ENCODE measurements at regions not wholly inside any gene's neighbourhood (a gene's known extent, or its start where the extent isn't known, plus 50 kb on each side); places are given as distances from the start of the nearest gene placed in this dataset.

- TF ChIP-seq POLR2A (IDR thresholded peaks at IDR 0.05) (no peak), CTCF (IDR thresholded peaks at IDR 0.05) (no peak), EP300 (IDR thresholded peaks at IDR 0.05) (no peak)
- H3K27me3 ChIP-seq, result no peaks in the 10 kb centered on the region
- H3K9me3 ChIP-seq, result no peaks in the 10 kb centered on the region
- DNase-seq (ENCODE audit: low spot score in 2 of 2), result no peak
- WGBS, 2 donors, result 46 to 90% methylated on average over 1 of the region's 1 CpG
- no peak overlapping the region for H3K4me3 ChIP-seq
- peaks cover 0 to 25% (median 0%) of the 10 kb centered on the region in 4 donors for H3K4me1 ChIP-seq
- H3K36me3 ChIP-seq, result no peaks in the 10 kb centered on the region
- H3K27ac ChIP-seq, result no peak overlapping the region
Measured at GRCh38 chr20:40203032-40203431, 486.0 kb downstream of the MAFB start.

- Histone ChIP-seq H3K27me3 (no peaks in the 10 kb centered on the region), H3K36me3 (no peaks in the 10 kb centered on the region), H3K4me1 (peaks cover 0 to 24% (median 0%) of the 10 kb centered on the region in 4 donors), H3K4me3 (no peak overlapping the region), H3K27ac (peak overlapping the region in 3 of 4 donors; percentile 27 to 70 (median 64)), H3K9me3 (no peaks in the 10 kb centered on the region)
- peak in 1 of 2 donors; percentile 53 for DNase-seq (ENCODE audit: low spot score in 2 of 2)
- WGBS, 2 donors, result 34 to 44% methylated on average over 4 of the region's 4 CpGs
- TF ChIP-seq EP300 (IDR thresholded peaks at IDR 0.05) (peak in 1 of 2 donors; percentile 86), POLR2A (IDR thresholded peaks at IDR 0.05) (no peak), CTCF (IDR thresholded peaks at IDR 0.05) (no peak)
Measured at GRCh38 chr20:40197691-40198090, 491.3 kb downstream of the MAFB start.

- H3K4me3 ChIP-seq, result no peak overlapping the region
- WGBS, 2 donors, result 32 to 45% methylated on average over 2 of the region's 2 CpGs
- TF ChIP-seq EP300 (IDR thresholded peaks at IDR 0.05), result no peak
- H3K27me3 ChIP-seq, result no peaks in the 10 kb centered on the region
- no peaks in the 10 kb centered on the region for H3K9me3 ChIP-seq
- H3K36me3 ChIP-seq, result no peaks in the 10 kb centered on the region
- peaks cover 0 to 30% (median 0%) of the 10 kb centered on the region in 4 donors for H3K4me1 ChIP-seq
- H3K27ac ChIP-seq, result peak overlapping the region in 2 of 4 donors; percentile 50 to 70
- DNase-seq (ENCODE audit: low spot score in 2 of 2), result no peak
Measured at GRCh38 chr20:40196846-40197436, 492.1 kb downstream of the MAFB start.

GRCh38 chr20:40195742-40196141 is 493.3 kb downstream of the MAFB start:
- H3K27ac ChIP-seq, result no peak overlapping the region
- no peaks in the 10 kb centered on the region for H3K9me3 ChIP-seq
- WGBS, 2 donors, result 90% methylated on average over 6 of the region's 6 CpGs
- peaks cover 0 to 39% (median 0%) of the 10 kb centered on the region in 4 donors for H3K4me1 ChIP-seq
- H3K4me3 ChIP-seq, result no peak overlapping the region
- no peaks in the 10 kb centered on the region for H3K36me3 ChIP-seq
- DNase-seq (ENCODE audit: low spot score in 2 of 2), result no peak
- no peak for TF ChIP-seq POLR2A (IDR thresholded peaks at IDR 0.05)
- no peak for TF ChIP-seq EP300 (IDR thresholded peaks at IDR 0.05)
- no peak for TF ChIP-seq CTCF (IDR thresholded peaks at IDR 0.05)
- no peaks in the 10 kb centered on the region for H3K27me3 ChIP-seq

- no peak for DNase-seq (ENCODE audit: low spot score in 2 of 2)
- Histone ChIP-seq H3K9me3 (no peaks in the 10 kb centered on the region), H3K4me1 (peaks cover 0 to 28% (median 0%) of the 10 kb centered on the region in 4 donors), H3K36me3 (no peaks in the 10 kb centered on the region), H3K27me3 (no peaks in the 10 kb centered on the region), H3K4me3 (no peak overlapping the region), H3K27ac (peak overlapping the region in 1 of 4 donors; percentile 30)
- TF ChIP-seq CTCF (IDR thresholded peaks at IDR 0.05), result no peak
- TF ChIP-seq POLR2A (IDR thresholded peaks at IDR 0.05), result no peak
- TF ChIP-seq EP300 (IDR thresholded peaks at IDR 0.05), result no peak
Measured at GRCh38 chr20:40192529-40192928, 496.5 kb downstream of the MAFB start.

Measured in tibial nerve (tissue), 4 donors.